HCT116 (cell line): ENCODE measurements at regions not wholly inside any gene's neighbourhood (a gene's known extent, or its start where the extent isn't known, plus 50 kb on each side); places are given as distances from the start of the nearest gene placed in this dataset.

Experiments
- ATAC-seq: fragments of 200-7000 bp; cut with Tn5 transposase; 2 replicates; pipeline ENCODE4 v1.9.1; 2020; ENCODE audit warnings: mild to moderate bottlenecking, moderate library complexity
- BruUV-seq: library from RNA; stranded (reverse); fragments of 400-500 nt; replicated peaks from 2 replicates; lab custom pipeline; 2021; lab: Mats Ljungman, UMichigan
- CTCF ChIA-PET: fragments of 300-600 bp; sonication (Branson Sonifier 250); formaldehyde crosslinking; loops from one replicate; lab custom pipeline; 2021; ENCODE audit warnings: antibody characterized with exemption; lab: Charles Lee
- POLR2A ChIA-PET: fragments of 300-600, 350-600 bp; sonication (Branson Sonifier 250); formaldehyde crosslinking; loops from one replicate; lab custom pipeline; 2021; ENCODE audit warnings: antibody characterized with exemption; lab: Charles Lee
- RAD21 ChIA-PET, 2 experiments: fragments of 300-600 bp; sonication (Branson Sonifier 250); formaldehyde crosslinking; loops; one replicate each; lab custom pipeline; 2023; ENCODE audit warnings: low total read pairs in 2 of 2; ENCODE audit not compliant: uncharacterized antibody in 2 of 2, unreplicated experiment in 2 of 2, low non-redundant PET in 1 of 2; lab: Charles Lee
- DNase-seq: peaks from one replicate; pipeline ENCODE4 v3.0.0-alpha.2; 2010; ENCODE audit warnings: low read depth, low spot score
- H2AFZ ChIP-seq: fragments of 200-600 bp; shearing (Covaris generic), sonication (generic); 2 replicates; pipeline ENCODE4 v1.6.1; 2017; ENCODE audit warnings: low read depth, mixed run types, mixed read lengths, antibody characterized with exemption, low read length; ENCODE audit not compliant: poor library complexity, severe bottlenecking
- H3K27ac ChIP-seq: 2 replicates; pipeline ENCODE4 v1.5.1; 2012; ENCODE audit warnings: low read depth, low read length
- H3K27me3 ChIP-seq: fragments of 200-600 bp; sonication (generic); 2 replicates; pipeline ENCODE4 v1.6.1; 2016; ENCODE audit warnings: mixed run types, low read length, mixed read lengths; ENCODE audit not compliant: insufficient read depth
- H3K36me3 ChIP-seq, 2 experiments: fragments of 200-500 bp in 1 of 2; fragments of 200-600 bp in 1 of 2; sonication (Bioruptor generic) in 1 of 2; sonication (generic) in 1 of 2; 2 replicates each; pipeline versions ENCODE4 v1.5.1 to v1.6.1; 2014 to 2016; ENCODE audit warnings: low read length in 2 of 2, inconsistent platforms in 1 of 2, mixed read lengths in 1 of 2, mixed run types in 1 of 2; ENCODE audit not compliant: insufficient read depth in 2 of 2, control insufficient read depth in 1 of 2
- H3K4me1 ChIP-seq, 2 experiments: fragments of 200-600 bp in 1 of 2; sonication (generic) in 1 of 2; 2 replicates each; pipeline versions ENCODE4 v1.5.1 to v1.6.1; 2012 to 2017; ENCODE audit warnings: low read length in 2 of 2, inconsistent platforms in 1 of 2, mild to moderate bottlenecking in 1 of 2, mixed read lengths in 1 of 2, mixed run types in 1 of 2, moderate library complexity in 1 of 2; ENCODE audit not compliant: insufficient read depth in 2 of 2, control insufficient read depth in 1 of 2
- H3K4me2 ChIP-seq: fragments of 200-600 bp; sonication (generic); 2 replicates; pipeline ENCODE4 v1.6.1; 2017; ENCODE audit warnings: mixed run types, low read length, mixed read lengths
- H3K4me3 ChIP-seq, 2 experiments: fragments of 200-600 bp in 1 of 2; sonication (generic) in 1 of 2; replicated peaks in 1 of 2; 2 replicates each; pipeline ENCODE4 v1.5.1; 2011 to 2016; ENCODE audit warnings: low read length in 2 of 2, control low read depth in 1 of 2, low read depth in 1 of 2, mild to moderate bottlenecking in 1 of 2, mixed read lengths in 1 of 2, mixed run types in 1 of 2
- H3K79me2 ChIP-seq: fragments of 200-600 bp; sonication (generic); 2 replicates; pipeline ENCODE4 v1.6.1; 2017; ENCODE audit warnings: mild to moderate bottlenecking, mixed run types, low read length, moderate library complexity, mixed read lengths; ENCODE audit not compliant: insufficient read depth
- H3K9ac ChIP-seq: fragments of 200-600 bp; sonication (generic); 2 replicates; pipeline ENCODE4 v1.6.1; 2016; ENCODE audit warnings: low read length, mixed read lengths
- H3K9me2 ChIP-seq: fragments of 200-600 bp; sonication (generic), shearing (Covaris generic); 2 replicates; pipeline ENCODE4 v1.6.1; 2017; ENCODE audit warnings: mixed run types, mild to moderate bottlenecking, moderate library complexity; ENCODE audit not compliant: insufficient read depth
- H3K9me3 ChIP-seq, 2 experiments: fragments of 200-500 bp in 1 of 2; fragments of 200-600 bp in 1 of 2; sonication (Bioruptor generic) in 1 of 2; sonication (generic) in 1 of 2; 2 replicates each; pipeline ENCODE4 v1.6.1; 2014 to 2017; ENCODE audit warnings: low read length in 2 of 2, mixed read lengths in 2 of 2, inconsistent platforms in 1 of 2, low read depth in 1 of 2, mild to moderate bottlenecking in 1 of 2, mixed run types in 1 of 2, moderate library complexity in 1 of 2; ENCODE audit not compliant: control insufficient read depth in 1 of 2, insufficient read depth in 1 of 2
- H4K20me1 ChIP-seq: fragments of 200-600 bp; sonication (generic), shearing (Covaris generic); 2 replicates; pipeline ENCODE4 v1.6.1; 2017; ENCODE audit warnings: mixed run types, mild to moderate bottlenecking, moderate library complexity; ENCODE audit not compliant: insufficient read depth
- CBX3 ChIP-seq: IDR thresholded peaks from 2 replicates; pipeline ENCODE4 v1.6.1; 2012; ENCODE audit warnings: low read depth
- CEBPB ChIP-seq: IDR thresholded peaks from 2 replicates; pipeline ENCODE4 v1.6.1; 2012; ENCODE audit warnings: low read depth
- CTCF ChIP-seq, 3 experiments: fragments of 200-600 bp in 1 of 3; sonication (generic) in 1 of 3; IDR thresholded peaks in 2 of 3; conservative IDR thresholded peaks in 1 of 3; 2 replicates each; pipeline ENCODE4 v1.5.1; 2012 to 2017; ENCODE audit warnings: low read depth in 2 of 3, low read length in 2 of 3, antibody characterized with exemption in 1 of 3, borderline replicate concordance in 1 of 3, control low read depth in 1 of 3, mild to moderate bottlenecking in 1 of 3, mixed read lengths in 1 of 3, mixed run types in 1 of 3, moderate library complexity in 1 of 3; ENCODE audit not compliant: insufficient read depth in 1 of 3
- FOSL1 ChIP-seq: IDR thresholded peaks from 2 replicates; pipeline ENCODE4 v1.6.1; 2012; ENCODE audit warnings: low read depth
- JUND ChIP-seq: IDR thresholded peaks from 2 replicates; pipeline ENCODE4 v1.6.1; 2012
- MAX ChIP-seq: IDR thresholded peaks from 2 replicates; pipeline ENCODE4 v1.6.1; 2012
- POLR2AphosphoS5 ChIP-seq: IDR thresholded peaks from 2 replicates; pipeline ENCODE4 v1.6.1; 2011; ENCODE audit warnings: mild to moderate bottlenecking, low read depth, low read length, moderate library complexity
- REST ChIP-seq: IDR thresholded peaks from 2 replicates; pipeline ENCODE4 v1.6.1; 2012; ENCODE audit warnings: low read depth
- SIN3A ChIP-seq: IDR thresholded peaks from 2 replicates; pipeline ENCODE4 v1.6.1; 2012; ENCODE audit warnings: low read depth
- SP1 ChIP-seq: IDR thresholded peaks from 2 replicates; pipeline ENCODE4 v1.6.1; 2012; ENCODE audit warnings: low read depth
- TCF7L2 ChIP-seq: IDR thresholded peaks from 2 replicates; pipeline ENCODE4 v1.7.0; 2011; ENCODE audit warnings: borderline replicate concordance, inconsistent platforms; ENCODE audit not compliant: insufficient read depth, insufficient read length; ENCODE audit errors: extremely low read depth
- YY1 ChIP-seq: IDR thresholded peaks from 2 replicates; pipeline ENCODE4 v1.6.1; 2011; ENCODE audit warnings: low read length, low read depth, moderate library complexity, mild to moderate bottlenecking; ENCODE audit not compliant: insufficient replicate concordance; ENCODE audit errors: extremely low read depth
- ZBTB33 ChIP-seq: IDR thresholded peaks from 2 replicates; pipeline ENCODE4 v1.6.1; 2011; ENCODE audit warnings: mild to moderate bottlenecking, low read length, moderate library complexity; ENCODE audit not compliant: insufficient replicate concordance; ENCODE audit errors: extremely low read depth
- intact Hi-C: fragments of 100-400 bp; cut with micrococcal nuclease; formaldehyde crosslinking; loops from 2 replicates; pipeline ENCODE4 v1.10.0; 2022

- no peak for ATAC-seq
- TF ChIP-seq CEBPB = no peak
- TF ChIP-seq ZBTB33 = no peak
- TF ChIP-seq CBX3 = no peak
- TF ChIP-seq SP1 = no peak
- TF ChIP-seq SIN3A = no peak
- TF ChIP-seq YY1 = no peak
- no peak for TF ChIP-seq MAX
- TF ChIP-seq CTCF (IDR thresholded peaks at IDR 0.05 in 2 of 3, conservative IDR thresholded peaks at IDR 0.05 in 1 of 3; ENCODE audit: borderline replicate concordance in 1 of 3, insufficient read depth in 1 of 3, low read depth in 2 of 3, low read length in 2 of 3) = no peak
- TF ChIP-seq JUND = no peak
- no peak for TF ChIP-seq TCF7L2
- TF ChIP-seq POLR2AphosphoS5 = no peak
- TF ChIP-seq REST = no peak
- TF ChIP-seq FOSL1 = no peak
- Histone ChIP-seq H4K20me1 (no peaks in the 10 kb centered on the region), H3K27ac (no peak overlapping the region), H3K4me3 (no peak overlapping the region), H3K27me3 (no peaks in the 10 kb centered on the region), H3K9ac (no peak overlapping the region), H3K36me3 (no peaks in the 10 kb centered on the region), H3K4me2 (no peak overlapping the region), H3K9me3 (peaks cover 0 to 3% of the 10 kb centered on the region in 2 experiments; a peak in 2 of 4 replicates), H3K79me2 (no peaks in the 10 kb centered on the region), H2AFZ (no peak overlapping the region), H3K4me1 (no peaks in the 10 kb centered on the region), H3K9me2 (no peaks in the 10 kb centered on the region)
- DNase-seq = no peak
- intact Hi-C loops = no loop called here
- POLR2A ChIA-PET = no interaction called here
- CTCF ChIA-PET = no interaction called here
- RAD21 ChIA-PET = no interaction called here
- no TSS peak for BruUV-seq
Observed at GRCh38 chr5:4797445-4797844, 342.7 kb upstream of the ADAMTS16 start.
